OCI-M1 (cell line): ENCODE measurements at regions not wholly inside any gene's neighbourhood (a gene's known extent, or its start where the extent isn't known, plus 50 kb on each side); places are given as distances from the start of the nearest gene placed in this dataset.
"Not testable (repeated sequence)": the region's sequence is repeated elsewhere in the genome, so short reads cannot be mapped to it uniquely, and the experiment has no call there.

ENCODE experiments used
- DNase-seq: peaks from one replicate; lab custom pipeline; 2025; lab: John Stamatoyannopoulos, UW

DNA sequence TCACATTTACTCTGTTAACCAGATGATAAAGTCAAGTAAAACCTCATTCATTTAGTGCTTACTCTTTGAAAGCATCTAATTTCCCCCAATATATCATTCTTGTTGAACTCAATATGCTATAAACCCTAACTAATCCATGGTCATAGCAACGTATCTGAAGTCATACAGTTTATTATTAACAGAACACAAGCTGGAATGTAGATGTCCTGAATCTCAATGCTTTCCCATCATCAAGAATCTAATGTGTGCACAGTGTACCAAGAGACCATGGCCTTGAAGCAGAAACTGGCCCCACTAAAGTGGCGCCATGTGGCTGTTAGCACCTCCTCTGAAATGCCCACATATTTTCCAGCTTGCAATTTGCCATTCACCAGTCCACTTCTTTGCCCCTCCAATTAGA, 245.8 kb downstream of the SOX9 start:
- DNase-seq: no peak

DNA sequence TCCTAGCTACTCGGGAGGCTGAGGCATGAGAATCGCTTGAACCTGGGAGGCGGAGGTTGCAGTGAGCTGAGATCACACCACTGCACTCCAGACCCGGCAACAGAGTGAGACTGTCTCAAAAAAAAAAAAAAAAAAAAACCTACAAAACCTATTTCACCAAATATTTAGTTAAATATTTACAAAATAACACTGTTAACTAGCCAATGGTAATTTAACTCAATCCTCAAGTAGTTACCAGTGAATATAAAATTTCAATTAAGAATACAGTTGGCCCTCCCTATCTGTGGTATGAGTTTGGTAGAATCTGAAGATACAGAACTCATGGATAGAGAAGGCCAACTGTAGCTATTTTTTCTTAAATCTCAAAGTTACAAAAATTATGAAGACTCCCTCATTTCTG, 247.4 kb downstream of the SOX9 start:
- DNase-seq: no peak

DNA sequence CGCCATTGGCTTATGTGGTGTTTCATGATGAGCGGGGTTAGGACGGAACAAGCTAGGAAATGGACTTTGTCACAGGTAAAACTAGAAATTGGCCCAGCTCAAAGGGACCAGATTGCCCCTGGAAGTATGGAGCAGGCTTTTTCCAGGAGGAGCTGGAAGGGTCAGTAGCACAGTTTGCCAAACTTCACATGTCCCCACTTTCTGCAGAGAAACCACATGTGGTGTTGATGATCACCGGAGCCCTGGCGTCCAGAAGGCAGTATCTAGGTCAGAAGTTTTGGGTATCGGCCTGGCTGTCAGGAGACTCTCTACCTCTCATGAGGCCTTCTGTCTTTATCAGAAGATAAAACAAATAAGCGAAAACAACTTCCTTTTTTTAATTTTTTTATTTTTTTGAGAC, 248.5 kb downstream of the SOX9 start:
- DNase-seq: no peak

DNA sequence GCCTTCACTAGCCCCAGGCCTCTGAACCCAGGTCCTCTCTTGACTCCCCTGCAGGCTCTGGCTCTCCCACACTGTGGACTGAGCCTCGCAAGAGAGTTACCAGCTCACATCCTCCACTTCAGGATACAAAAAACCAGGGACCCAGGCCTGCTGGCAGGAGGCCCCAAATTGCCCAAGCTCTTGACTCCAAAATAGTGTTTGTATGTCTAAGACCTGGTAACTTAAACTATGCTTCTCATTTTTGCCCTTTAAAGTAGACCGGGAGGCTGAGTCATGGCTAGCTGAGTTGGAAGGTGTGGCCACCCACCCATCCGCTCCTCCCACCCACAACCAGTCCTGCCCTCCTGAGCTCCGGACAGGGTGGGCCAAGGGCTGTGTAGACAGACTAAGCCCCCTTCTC, 250.0 kb downstream of the SOX9 start:
- no peak for DNase-seq

DNA sequence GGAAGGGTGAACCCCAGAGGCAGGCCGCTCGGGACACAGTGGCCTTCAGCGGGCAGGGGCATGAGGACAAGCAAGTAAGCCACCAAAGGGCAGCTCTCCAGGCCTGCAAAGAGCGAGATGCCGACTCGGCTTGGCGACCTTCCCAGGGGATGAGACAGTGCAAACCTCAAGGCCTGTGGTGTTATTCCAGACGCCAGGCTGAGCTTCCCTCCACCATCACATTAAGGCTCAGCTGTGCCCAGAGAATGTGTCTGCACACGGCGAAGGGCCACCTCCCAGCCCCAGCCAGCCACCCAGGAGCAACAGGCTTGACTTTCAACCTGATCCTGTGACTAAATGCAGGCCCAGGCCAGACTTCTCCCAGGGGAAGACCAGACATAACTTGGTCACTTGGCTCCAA, 251.4 kb downstream of the SOX9 start:
- no peak for DNase-seq

DNA sequence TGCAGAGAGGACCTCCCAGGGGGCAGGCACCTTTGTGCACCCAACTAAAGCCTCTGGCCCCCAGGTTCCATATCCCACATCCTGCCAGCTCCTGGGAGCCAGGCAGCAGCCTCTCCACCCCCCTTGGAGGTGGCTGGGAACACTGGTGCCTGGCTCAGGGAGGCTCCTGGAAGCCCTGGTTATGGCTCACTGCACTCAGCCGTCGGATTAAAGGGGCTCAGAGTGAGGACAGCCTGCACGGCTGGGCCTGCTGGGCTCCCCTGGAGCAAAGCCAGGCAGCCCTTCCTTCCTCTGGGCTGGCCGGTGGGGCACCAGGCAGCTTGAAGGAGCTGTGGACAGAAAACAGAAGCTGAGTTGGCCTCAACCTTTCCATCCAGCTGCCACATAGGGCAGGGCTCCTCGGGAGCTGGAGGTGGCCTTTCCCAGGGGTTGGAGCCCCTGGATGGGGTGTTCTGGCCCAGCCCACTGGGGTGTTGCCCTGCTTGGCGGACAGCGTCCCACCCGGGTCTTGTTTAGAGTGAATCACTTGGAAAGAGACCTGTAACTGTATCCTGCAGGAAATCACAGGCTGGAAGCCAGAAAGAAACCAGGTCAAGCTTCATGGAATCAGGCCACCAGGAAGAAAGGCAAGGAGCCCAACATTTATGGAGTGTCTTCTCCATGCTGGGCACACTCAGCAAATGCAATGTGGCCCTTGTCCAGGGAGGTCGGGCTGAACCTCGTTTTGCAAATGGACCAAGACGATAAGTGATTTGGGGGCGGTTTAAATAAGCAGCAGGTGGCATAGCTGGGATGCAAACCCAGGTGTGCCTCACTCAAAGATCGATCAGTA, 253.3 kb downstream of the SOX9 start:
- no peak for DNase-seq

DNA sequence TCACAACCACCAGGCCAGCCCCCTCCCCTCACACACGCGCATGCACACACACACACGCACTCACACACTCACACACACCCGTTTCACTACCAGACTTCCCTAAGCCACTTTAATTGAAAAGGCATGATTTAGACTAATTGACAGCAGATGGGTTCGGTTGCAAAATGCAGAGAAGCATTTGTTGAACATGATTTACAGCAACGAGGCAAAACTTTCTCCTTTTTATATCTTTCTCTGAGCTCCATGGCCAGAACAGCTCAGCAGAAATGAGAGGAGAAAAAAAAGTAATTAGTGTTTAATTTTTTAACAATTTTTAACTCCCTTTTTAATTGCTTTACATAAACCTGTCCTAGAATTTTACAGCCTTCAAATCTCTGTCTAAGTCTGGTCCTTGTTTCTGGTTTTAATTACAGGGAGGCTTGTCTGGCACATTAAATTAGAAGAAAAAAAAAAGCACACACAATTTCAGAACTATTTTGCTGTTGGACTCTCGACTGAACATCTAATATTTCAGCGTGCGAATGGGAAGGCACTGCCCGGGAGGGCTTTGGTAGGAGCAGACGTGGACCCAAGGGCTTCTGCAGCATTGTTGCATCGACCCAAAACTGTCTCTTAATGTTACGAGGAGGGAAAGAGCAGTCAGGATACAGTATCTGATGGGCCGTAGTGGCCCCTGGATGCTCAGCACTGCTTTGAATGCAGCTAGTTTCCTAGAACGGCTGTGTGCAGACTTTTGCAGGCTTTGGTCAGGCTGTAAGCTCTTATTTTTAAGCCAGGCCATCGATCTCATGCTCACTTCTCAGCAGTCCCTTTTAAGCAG, 255.9 kb downstream of the SOX9 start:
- no peak for DNase-seq

DNA sequence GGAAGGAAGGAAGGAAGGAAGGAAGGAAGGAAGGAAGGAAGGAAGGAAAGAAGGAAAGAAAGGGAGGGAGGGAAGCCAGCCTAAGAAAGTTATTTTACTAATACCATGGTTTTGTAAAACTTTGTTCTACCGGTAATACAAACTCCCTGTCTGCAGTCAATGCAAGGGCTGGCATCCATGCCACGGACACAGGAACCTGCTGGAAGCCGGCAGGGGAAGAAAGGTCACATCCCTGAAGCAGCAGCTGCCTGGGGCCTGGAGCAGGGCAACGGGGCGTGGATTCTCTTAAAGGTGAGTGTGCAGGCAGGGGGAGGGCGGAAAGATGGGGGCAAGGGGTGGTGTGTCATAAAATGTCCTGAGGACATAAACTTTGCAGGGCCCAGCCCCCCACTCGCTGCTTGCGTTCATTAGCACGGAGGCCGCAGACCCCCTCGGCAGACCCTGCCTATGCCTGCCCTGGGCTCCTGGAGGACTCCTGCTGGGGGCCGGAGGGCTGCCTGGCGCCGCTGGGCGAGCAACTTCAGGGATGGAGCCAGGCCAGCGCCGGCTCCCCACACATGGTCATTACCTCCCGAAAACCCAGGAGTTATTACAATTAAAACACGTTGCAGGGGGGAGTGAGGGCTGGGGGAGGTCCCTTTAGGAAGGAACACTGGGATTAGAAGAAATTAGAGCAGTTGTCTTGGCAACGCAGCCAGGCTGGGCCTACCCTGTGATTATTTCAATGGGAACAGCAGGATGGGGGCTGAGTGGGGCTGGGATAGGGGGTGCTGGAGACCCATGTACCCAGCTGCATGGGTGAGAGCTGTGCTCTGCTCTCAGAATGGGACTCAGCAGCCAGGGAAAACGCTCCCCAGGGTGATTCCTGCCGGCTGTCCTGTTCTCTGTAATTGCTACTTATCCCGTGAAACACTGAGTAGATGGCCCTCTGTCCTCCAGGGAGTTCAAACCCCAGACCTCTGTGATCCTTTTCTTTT, 257.9 kb downstream of the SOX9 start:
- no peak for DNase-seq

DNA sequence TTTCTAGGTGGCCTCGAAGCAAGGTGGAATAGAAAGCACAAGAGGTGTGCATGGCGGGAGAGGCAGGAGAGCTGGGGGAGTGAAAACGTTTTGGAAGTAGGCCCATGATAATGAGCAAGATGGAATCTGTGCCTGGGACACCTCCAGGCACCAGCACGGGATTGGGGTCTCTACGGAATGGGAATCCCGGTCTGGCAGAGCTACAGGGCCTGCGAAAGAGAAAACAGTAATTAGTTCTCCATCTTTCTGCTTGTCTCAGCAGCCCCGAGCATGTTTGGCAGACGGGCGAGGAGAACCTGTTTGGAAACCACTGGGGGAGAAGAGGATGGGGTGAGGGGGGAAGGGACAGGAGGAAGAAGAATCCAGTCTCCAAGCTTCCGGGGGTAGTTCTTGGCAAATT, 258.7 kb downstream of the SOX9 start:
- no peak for DNase-seq

DNA sequence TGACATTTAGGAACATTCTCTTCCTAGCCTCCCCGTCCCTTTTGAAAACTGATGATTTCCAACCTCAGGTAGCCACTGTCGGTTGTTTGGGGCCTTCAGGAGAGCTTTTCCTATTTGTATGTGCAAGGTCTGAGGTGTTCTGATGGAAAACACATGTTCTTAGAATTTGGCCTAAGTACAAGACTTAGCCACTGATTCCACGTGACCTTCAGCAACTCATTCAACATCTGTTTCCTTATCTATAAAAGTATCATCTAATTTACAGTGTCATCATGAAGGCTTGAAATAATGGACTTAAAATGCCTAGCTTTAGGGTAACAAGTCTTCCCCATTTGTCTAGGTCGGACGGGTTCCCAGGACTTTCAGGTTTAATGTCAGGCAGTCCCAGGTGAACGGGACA, 259.3 kb downstream of the SOX9 start:
- peak; percentile 1 for DNase-seq

DNA sequence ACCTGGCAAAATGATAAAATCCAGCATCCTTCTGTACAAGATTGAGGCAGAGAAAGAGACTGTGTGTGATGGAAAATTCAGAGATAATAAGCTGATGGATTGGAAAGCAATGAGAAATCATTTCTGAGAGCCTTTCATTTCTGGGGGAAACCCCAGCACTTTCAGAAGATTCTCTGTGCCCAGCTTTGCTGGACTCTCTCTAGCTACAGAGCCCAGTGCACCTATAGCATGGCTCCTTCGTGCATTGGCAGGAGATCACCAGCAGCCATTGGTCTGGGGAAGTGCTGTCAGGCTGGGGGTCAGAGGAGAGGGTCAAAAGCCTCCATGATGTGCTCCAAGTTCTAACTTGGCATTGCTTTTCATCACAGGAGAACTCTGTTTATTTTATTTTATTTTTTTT, 259.9 kb downstream of the SOX9 start:
- DNase-seq: no peak

DNA sequence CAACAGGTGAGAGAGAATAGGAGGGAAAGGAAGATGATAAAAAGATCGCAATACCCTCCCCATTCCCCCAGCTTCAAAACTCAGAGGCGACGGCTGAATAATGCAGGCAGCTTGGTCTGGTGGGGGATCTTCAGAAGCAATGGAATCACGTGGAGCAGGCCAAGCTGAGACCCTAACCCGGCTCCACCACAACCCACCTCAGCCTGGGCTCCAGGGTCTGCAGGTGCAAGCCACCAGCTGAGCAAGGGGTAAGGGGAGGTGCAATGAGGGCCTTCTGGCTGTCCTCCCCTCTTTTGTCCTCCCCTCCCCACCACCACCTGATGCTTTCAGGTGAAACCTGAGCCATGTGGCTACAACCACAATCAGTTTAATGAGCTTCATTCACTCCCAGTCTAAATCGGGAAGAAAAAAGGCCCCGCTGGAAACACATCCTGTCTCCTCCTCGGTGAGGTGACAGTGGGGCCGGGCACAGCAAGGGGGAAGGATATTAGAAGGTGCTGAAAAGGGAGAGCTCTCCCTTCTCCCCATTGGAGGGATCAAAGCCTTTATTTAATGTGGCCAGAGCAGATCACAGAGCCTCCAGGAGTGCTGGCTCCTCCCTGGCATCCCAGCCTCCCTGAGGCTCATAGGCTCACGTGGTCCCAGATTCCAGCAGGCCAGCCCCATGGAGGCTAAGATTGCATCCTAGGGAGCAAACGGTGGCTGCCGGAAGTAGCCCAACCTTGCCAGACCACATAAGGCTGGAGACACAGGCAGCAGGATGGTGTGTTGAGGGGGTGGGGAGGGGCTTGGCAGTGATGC, 261.0 kb downstream of the SOX9 start:
- no peak for DNase-seq

DNA sequence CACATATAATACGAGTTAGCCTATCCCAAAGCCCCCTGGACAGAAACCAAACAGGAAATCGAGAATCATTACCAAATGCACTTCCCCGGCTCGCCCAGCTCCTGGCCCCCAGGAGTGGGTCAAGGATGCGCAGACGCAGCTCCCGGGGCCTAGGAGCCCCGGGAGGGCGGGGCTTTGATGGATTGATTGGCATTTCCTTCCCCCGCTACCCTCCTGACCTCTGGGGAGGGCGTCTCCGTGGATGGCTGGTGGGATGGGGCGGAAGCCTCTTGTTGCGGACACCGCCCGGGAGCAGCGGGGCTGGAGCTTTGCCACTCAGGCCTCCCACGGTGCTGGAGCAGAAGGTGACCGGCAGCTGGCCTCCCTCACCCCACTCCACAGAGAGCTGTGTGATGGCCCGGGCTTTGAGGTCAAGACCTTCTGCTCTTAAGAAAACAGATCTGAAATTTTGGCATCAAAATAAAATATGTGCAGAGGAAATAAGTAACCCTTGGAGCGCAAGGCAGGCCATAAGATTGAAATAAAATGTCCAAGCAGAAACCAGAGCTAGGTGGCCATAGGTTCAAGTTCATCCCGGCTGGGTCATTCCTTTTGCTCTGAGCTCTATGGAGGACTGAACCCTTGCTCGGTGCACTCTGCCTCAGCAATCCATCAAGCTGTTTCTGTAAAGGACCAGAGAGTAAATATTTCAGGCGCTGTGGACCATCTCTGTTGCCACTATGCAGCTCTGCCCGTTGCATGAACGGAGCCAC, 262.3 kb downstream of the SOX9 start:
- no peak for DNase-seq

DNA sequence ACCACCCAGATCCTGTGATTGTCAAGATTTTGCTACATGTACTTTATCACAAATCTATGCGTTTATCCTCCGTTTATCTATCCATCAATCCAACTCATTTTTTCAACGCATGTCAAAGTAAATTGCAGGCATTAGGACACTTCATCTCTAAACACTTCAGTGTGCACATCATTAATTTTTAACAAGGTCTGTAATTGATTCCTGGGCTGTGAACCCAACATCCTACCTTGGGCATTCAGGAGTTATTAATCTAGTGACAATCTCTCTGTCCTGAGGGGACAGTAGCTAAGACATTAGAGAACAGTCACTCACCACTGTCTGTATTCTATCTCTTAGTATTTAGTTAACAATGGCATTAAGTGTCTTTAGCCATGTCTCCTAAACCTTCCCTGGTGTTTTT, 264.7 kb downstream of the SOX9 start:
- DNase-seq: no peak

DNA sequence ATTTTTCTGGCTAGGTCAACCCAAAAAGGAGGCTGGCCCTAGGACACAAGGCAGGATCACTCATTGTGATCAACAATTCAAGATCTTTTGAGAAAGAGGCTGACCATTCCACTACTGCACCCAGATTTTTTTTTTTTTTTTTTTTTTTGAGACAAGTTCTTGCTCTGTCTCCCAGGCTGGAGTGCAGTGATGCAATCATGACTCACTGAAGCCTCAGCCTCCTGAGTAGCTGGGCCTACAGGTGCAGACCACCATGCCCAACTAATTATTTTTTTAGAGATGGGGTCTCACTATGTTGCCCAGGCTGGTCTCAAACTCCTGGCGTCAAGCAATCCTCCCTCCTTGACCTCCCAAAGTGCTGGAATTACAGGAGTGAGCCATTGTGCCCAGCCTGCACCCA, 265.4 kb downstream of the SOX9 start:
- not testable (repeated sequence) for DNase-seq

DNA sequence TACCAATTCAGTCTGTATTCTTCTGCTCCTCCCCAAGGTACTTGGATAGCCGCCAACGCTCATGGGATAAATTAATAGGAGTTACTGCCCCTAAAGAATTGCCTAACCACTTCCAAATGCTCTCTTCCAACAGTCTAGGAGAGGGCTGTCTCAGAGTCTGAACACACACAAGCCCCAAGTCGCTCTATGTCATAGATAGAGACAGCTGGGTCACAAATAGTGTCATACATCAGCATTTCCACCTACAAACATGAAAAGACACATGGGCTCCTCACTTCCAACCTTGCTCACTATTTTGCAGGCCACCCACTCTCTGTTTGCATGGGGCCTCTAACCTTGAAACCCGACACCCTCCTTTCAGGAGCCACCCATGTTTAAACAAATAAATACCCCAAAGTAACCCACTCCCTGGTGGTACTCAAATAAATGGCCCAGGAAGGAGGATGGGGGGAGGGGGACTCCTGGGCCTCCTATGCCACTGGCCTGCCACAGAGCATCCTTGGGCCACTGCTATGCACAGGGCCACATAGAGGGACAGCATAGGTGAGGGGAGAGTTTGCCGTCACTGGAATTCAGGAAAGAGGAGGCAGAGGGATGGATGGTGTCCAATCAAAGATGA, 265.9 kb downstream of the SOX9 start:
- DNase-seq: no peak

DNA sequence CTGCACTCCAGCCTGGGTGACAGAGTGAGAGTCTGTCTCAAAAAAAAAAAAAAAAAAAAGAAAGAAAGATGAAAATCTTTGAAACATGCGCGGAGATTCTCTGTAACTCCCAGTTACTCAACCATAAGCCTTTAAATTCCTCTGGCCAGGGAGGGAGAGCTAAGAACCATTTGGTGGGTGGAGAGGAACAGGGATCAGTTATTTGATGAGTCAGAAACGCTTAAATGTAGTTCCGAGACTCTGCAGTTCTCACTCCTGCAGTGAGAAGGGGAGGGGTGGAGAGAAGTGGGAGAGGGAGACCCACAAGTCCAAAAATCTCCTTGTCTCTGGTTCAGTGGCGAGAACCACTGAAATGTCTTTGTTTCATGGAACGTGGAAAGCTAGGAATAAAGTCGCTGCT, 266.7 kb downstream of the SOX9 start:
- DNase-seq: no peak

DNA sequence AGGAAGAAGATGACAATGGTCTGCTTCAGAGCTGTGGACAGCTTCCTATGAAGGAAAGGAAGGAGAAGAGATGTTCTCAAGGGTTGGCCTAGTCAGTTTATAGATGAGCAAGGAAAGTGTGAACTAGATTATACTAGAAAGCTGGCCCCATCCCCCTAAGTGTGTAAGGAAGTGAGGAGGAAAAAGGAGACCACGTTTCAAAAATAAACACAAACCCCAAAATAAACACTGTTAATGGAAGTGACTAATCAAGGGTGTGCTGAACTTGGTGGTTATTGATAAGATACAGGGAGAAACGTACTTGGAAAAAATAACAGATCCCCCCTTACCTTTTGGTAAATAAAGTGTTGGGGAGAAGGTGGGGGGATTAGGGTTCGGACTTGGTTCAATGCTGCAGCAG, 267.1 kb downstream of the SOX9 start:
- DNase-seq: no peak

DNA sequence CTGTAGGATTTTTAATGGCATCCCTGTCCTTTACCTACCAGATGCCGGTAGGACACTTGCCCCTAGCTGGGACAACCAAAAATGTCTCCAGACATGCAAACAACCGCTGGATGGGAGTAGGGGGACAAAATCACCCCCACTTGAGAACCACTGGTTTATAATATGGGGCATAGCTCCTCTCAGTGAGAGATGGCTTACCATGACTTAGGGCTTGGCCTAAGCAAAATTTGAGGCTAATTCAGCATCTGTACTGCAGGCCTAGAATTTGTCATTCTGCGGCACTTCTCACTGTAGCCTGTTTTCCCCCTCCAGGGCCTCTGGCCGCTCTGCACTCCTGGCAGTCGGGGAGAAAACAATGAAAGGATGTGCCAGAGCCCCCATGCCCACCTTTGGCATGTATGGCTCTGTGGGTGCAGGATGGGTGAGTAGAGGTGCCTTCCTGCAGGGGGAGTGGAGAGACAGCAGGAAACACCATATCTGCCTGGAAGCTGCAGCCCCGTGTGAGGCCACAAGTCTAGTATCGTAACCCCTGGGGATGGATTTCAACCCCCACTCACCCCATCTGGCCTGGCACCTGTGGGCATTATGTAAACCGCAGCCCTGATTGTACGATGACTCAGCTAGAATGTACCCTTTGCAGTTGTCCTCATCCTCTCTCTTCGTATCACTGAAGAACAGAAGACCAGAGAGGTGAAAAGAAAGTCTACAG, 268.1 kb downstream of the SOX9 start:
- DNase-seq: peak; percentile 11
